ENCODE measurements at regions not wholly inside any gene's neighbourhood (a gene's known extent, or its start where the extent isn't known, plus 50 kb on each side); places are given as distances from the start of the nearest gene placed in this dataset.

DNA sequence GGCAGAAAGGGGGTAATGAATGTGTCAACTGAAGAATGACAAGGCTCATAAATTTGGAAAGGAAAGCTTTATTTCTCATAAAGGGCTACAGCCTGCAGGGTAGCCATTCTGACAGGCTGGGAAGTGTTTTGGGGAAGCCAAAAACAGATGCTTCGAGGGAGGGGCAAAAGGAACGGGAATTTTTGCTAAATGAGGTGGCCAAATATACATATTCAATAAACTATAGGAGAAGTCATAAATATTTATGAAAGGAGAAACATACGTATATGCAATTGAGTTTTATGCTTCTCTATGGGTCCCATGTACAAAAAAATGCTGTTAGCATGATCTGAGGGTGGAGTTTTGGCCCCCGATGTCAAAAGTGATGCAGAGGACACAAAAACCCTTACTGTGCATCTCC is 180.7 kb downstream of the FNDC1 start:
- ChIA-PET CTCF (no interaction called here), POLR2A (no interaction called here)
- DNase-seq (ENCODE audit: low read depth, low spot score): no peak
- H3K4me3 ChIP-seq (ENCODE audit: low read depth, low read length): no peak overlapping the region
- TF ChIP-seq, protein P1, sequence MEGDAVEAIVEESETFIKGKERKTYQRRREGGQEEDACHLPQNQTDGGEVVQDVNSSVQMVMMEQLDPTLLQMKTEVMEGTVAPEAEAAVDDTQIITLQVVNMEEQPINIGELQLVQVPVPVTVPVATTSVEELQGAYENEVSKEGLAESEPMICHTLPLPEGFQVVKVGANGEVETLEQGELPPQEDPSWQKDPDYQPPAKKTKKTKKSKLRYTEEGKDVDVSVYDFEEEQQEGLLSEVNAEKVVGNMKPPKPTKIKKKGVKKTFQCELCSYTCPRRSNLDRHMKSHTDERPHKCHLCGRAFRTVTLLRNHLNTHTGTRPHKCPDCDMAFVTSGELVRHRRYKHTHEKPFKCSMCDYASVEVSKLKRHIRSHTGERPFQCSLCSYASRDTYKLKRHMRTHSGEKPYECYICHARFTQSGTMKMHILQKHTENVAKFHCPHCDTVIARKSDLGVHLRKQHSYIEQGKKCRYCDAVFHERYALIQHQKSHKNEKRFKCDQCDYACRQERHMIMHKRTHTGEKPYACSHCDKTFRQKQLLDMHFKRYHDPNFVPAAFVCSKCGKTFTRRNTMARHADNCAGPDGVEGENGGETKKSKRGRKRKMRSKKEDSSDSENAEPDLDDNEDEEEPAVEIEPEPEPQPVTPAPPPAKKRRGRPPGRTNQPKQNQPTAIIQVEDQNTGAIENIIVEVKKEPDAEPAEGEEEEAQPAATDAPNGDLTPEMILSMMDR (IDR thresholded peaks at IDR 0.05; ENCODE audit: insufficient read depth, low read length, missing control alignments): no peak

DNA sequence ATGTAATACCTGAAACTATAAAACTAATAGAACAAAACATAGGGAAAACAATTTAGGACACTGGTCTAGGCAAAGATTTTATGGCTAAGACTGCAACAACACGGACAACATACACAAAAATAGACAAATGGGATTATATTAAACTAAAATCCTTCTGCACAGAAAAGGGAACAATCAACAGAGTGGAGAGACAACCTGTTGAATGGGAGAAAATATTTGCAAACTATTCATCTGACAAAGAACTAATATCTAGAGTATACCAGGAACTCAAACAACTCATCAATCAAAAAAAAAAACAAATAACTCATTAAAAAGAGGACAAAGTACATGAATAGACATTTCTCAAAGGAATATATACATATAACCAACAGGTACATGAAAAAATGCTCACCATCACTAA is 174.5 kb downstream of the FNDC1 start:
- no peak overlapping the region for H3K4me3 ChIP-seq (ENCODE audit: low read depth, low read length)
- POLR2A ChIA-PET: no interaction called here
- TF ChIP-seq, protein P1 (IDR thresholded peaks at IDR 0.05; ENCODE audit: insufficient read depth, low read length, missing control alignments): no peak
- CTCF ChIA-PET: no interaction called here
- no peak for DNase-seq (ENCODE audit: low read depth, low spot score)

DNA sequence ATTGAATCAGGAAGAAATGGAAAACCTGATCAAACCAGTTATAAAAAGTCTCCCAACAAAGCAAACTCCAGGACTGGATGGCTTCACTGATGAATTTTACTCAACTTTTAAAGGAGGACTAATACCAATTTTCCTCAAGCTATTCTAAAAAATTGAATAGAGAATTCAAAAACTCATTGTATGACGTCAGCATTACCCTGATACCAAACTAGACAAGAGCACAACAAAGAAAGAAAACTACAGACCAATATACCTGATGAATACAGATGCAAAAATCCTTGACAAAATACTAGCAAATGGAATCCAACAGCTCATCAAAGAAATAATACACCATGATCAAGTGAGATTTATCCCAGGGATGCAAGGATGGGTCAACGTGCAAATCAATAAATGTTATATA is 172.9 kb downstream of the FNDC1 start:
- TF ChIP-seq, protein P1 (IDR thresholded peaks at IDR 0.05; ENCODE audit: insufficient read depth, low read length, missing control alignments): no peak
- POLR2A ChIA-PET: no interaction called here
- CTCF ChIA-PET: no interaction called here
- no peak overlapping the region for H3K4me3 ChIP-seq (ENCODE audit: low read depth, low read length)
- no peak for DNase-seq (ENCODE audit: low read depth, low spot score)

DNA sequence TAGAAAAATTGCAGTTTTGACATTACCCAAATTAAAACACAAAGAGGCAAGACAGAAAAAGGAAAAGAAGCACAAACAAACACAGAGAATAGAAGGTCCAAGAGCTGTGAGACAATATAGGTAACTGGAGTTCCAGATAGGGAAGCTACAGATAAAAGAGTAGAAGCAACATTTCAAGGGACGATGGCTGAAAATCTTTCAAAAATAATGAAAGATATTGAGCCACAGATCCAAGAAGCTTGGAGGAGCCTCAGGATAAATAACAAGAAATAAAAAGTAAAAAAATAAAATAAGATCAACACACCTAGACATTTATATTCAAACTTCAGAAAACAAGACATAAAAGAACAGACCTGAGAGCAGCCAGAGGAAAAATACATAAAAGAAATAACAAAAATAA is 164.9 kb downstream of the FNDC1 start:
- ChIA-PET POLR2A (no interaction called here), CTCF (no interaction called here)
- no peak for DNase-seq (ENCODE audit: low read depth, low spot score)
- TF ChIP-seq, protein P1 (IDR thresholded peaks at IDR 0.05; ENCODE audit: insufficient read depth, low read length, missing control alignments): no peak
- H3K4me3 ChIP-seq (ENCODE audit: low read depth, low read length): no peak overlapping the region

DNA sequence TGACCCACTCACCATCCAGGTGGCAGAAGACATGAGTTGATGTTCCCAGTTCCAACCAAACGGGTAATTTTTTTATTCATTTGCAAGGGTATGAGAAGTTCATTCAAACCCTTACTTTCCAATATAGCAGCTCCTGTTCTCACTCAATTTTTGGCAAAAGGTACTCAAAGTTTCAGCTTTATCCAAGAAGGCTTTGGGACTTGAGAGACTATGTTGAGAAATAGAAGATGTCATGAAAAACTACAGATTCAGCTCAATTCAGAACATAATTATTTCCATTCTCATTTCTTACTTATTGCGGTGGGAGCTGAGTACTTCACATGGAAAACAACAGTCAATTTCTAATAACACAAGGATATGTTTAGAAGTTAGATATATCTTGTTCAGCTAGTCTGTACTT is 162.3 kb downstream of the FNDC1 start:
- ChIA-PET POLR2A (no interaction called here), CTCF (no interaction called here)
- TF ChIP-seq, protein P1 (IDR thresholded peaks at IDR 0.05; ENCODE audit: insufficient read depth, low read length, missing control alignments): no peak
- no peak overlapping the region for H3K4me3 ChIP-seq (ENCODE audit: low read depth, low read length)
- no peak for DNase-seq (ENCODE audit: low read depth, low spot score)

DNA sequence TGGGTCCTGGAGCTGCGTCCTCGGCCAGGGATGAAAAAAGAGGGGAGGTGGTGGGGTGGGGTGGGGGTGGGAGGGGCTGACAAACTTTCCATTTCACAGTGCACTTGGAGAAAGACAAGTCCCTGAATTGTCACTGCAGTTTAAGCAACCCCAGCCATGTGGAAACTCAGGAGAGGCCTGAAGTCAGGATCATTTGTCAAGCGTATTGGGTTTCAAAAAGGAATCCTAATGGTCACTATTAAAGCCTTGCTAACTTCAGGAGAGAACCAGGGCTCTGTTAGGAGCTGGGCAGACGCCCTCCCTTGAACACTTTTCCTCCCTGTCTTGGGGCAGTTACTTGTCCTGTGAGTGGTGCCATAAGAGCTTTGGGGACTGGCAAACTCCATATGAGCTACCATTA is 159.9 kb downstream of the FNDC1 start:
- no peak for DNase-seq (ENCODE audit: low read depth, low spot score)
- ChIA-PET CTCF (no interaction called here), POLR2A (no interaction called here)
- H3K4me3 ChIP-seq (ENCODE audit: low read depth, low read length): no peak overlapping the region
- TF ChIP-seq, protein P1 (IDR thresholded peaks at IDR 0.05; ENCODE audit: insufficient read depth, low read length, missing control alignments): no peak
